Spleen (tissue), 7 donors: ENCODE measurements at regions not wholly inside any gene's neighbourhood (a gene's known extent, or its start where the extent isn't known, plus 50 kb on each side); places are given as distances from the start of the nearest gene placed in this dataset.

ENCODE experiments used
- CTCF ChIP-seq, 11 experiments: fragments of 200-600 bp in 7 of 11; fragments of 450-650 bp in 4 of 11; sonication (generic) in 4 of 11; IDR thresholded peaks in 8 of 11; conservative IDR thresholded peaks in 3 of 11; 1 replicate in 7 of 11; 2 replicates in 4 of 11; pipeline versions ENCODE4 v1.4.0 to v1.8.0; 2016 to 2021; ENCODE audit warnings: antibody characterized with exemption in 11 of 11, inconsistent platforms in 4 of 11, mild to moderate bottlenecking in 1 of 11
- POLR2AphosphoS5 ChIP-seq, 3 donors: sonication (generic); formaldehyde crosslinking; IDR thresholded peaks; one replicate each; pipeline ENCODE4 v1.5.1; 2017; ENCODE audit warnings: antibody characterized with exemption in 3 of 3
- donor health status: DM: no; HTN: no; CAD: no; lungs with moderate emphysema.
- donor health status: DM: no; HTN: no; CAD: no.
- donor health status: DM: no; HTN: no; CAD: no.

GRCh38 chr9:82518868-82519267, 530.3 kb downstream of the SPATA31D1 start:
- TF ChIP-seq CTCF (IDR thresholded peaks at IDR 0.05 in 8 of 11, conservative IDR thresholded peaks at IDR 0.05 in 3 of 11) (no peak), POLR2AphosphoS5 (IDR thresholded peaks at IDR 0.05) (no peak)
